Esophagus (tissue), 2 donors: ENCODE measurements at regions not wholly inside any gene's neighbourhood (a gene's known extent, or its start where the extent isn't known, plus 50 kb on each side); places are given as distances from the start of the nearest gene placed in this dataset.

ENCODE experiments used
- H3K27ac ChIP-seq, 2 donors: one replicate each; pipeline ENCODE4 v1.5.1; 2013; ENCODE audit warnings: low read depth in 2 of 2, mild to moderate bottlenecking in 2 of 2, inconsistent platforms in 1 of 2, low read length in 1 of 2, moderate library complexity in 1 of 2
- H3K27me3 ChIP-seq, 2 donors: one replicate each; pipeline ENCODE4 v1.6.1; 2013; ENCODE audit warnings: low read length in 2 of 2, control low read depth in 1 of 2, mild to moderate bottlenecking in 1 of 2; ENCODE audit not compliant: insufficient read depth in 2 of 2, control insufficient read depth in 1 of 2
- H3K36me3 ChIP-seq, 2 donors: one replicate each; pipeline ENCODE4 v1.6.1; 2013; ENCODE audit warnings: low read length in 1 of 2; ENCODE audit not compliant: control insufficient read depth in 2 of 2, insufficient read depth in 2 of 2
- H3K4me1 ChIP-seq, 2 donors: one replicate each; pipeline ENCODE4 v1.6.1; 2013; ENCODE audit warnings: low read length in 1 of 2; ENCODE audit not compliant: control insufficient read depth in 2 of 2, insufficient read depth in 2 of 2
- H3K4me3 ChIP-seq, 2 donors: one replicate each; pipeline ENCODE4 v1.5.1; 2013; ENCODE audit warnings: low read length in 2 of 2, mild to moderate bottlenecking in 2 of 2, low read depth in 1 of 2, moderate library complexity in 1 of 2
- H3K9me3 ChIP-seq, 2 donors: one replicate each; pipeline ENCODE4 v1.6.1; 2013; ENCODE audit warnings: mild to moderate bottlenecking in 2 of 2, low read depth in 1 of 2, low read length in 1 of 2, moderate library complexity in 1 of 2; ENCODE audit not compliant: control insufficient read depth in 2 of 2, insufficient read depth in 1 of 2
- WGBS, 2 donors: extraction: QIAGEN DNeasy Blood & Tissue Kit; methylation state at CpG; one replicate each; pipeline ENCODE4 v1.1.7; 2013; 5-methylcytosine and 5-hydroxymethylcytosine counted together
- donor health status: healthy with polysubstance abuse.
- donor health status: Bipolar disorder and iron deficiency.

DNA sequence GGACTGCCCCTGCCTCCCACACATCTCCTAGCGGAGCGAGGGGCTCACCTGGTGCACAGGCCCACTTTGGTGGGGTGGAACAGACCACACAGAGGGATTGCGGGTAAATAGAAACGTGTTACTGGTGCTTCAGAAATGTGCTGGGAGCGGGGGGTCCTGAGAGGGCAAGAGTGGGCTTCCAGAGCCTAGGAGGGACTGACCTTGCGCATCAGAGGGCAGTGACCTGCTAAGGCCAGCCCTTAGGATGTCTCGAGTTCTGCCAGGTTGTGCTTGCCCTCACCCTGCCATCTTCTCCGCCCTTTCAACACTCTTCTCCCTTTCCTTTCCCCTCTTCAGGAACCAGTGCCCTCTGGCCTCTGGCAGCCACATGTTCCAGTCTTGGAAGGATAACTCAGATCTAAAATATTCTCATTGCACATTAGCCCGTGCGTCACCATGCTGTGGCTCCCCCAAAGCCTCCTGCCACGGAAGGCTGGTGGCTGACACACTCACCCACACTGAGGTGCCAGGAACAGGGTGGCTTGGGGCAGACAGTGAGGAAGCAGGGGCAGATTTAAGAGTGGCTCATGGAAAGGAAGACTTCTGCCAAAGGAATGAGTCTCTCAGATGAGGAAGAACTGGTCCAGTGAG, 89.6 kb downstream of the MCFD2 start:
- no peaks in the 10 kb centered on the region for H3K36me3 ChIP-seq
- H3K4me3 ChIP-seq: no peak overlapping the region
- H3K27me3 ChIP-seq: no peaks in the 10 kb centered on the region
- WGBS, 2 donors: 89 to 93% methylated on average over 11 of the region's 11 CpGs
- H3K4me1 ChIP-seq: peaks cover 0 to 4% of the 10 kb centered on the region in 2 donors
- no peaks in the 10 kb centered on the region for H3K9me3 ChIP-seq
- H3K27ac ChIP-seq: no peak overlapping the region

DNA sequence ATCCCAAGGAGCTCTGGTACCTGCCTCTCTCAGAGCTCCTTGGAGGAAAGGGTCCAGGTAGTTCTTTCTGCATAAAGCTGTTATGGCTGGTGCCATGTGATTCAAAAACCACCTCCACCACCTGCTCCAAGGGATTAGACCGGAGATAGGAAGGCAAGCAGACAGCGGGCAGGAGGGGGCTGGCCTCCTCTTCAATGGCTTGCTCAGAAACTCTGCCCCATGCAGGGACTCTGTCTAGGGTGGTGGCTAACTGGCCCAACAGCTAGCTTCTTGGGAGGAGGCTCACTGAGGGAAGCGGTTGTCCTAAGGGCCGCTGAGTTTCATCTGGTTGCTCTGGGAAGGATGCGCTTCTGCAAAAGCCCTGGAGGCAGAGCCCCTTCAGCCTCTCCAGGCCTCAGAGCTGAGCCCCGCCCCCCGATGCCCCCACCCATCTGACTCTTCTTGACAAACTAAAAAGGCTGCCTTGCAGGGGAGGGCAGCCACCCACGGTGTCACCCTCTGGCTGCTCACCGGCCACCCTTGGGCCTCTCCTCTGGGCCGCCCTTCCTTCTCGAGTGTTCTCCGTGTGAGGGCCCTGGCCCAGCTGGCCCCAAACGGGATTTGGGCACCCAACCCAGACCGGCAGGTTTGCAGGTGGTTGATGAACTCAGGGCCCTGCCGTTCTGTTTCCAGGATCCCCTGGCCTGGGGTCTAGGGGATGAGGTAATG, 90.2 kb downstream of the MCFD2 start:
- Histone ChIP-seq H3K27ac (no peak overlapping the region), H3K4me1 (peaks cover 0 to 4% of the 10 kb centered on the region in 2 donors), H3K4me3 (no peak overlapping the region), H3K36me3 (no peaks in the 10 kb centered on the region), H3K9me3 (no peaks in the 10 kb centered on the region), H3K27me3 (no peaks in the 10 kb centered on the region)
- WGBS, 2 donors: 92% methylated on average over 15 of the region's 15 CpGs

GRCh38 chr2:46824611-46825010, 91.0 kb downstream of the MCFD2 start:
- WGBS, 2 donors: 77 to 82% methylated on average over 3 of the region's 3 CpGs
- H3K4me1 ChIP-seq: peaks cover 0 to 4% of the 10 kb centered on the region in 2 donors
- H3K27me3 ChIP-seq: no peaks in the 10 kb centered on the region
- H3K36me3 ChIP-seq: no peaks in the 10 kb centered on the region
- H3K27ac ChIP-seq: no peak overlapping the region
- H3K4me3 ChIP-seq: no peak overlapping the region
- H3K9me3 ChIP-seq: no peaks in the 10 kb centered on the region

GRCh38 chr2:46821600-46821999, 94.0 kb downstream of the MCFD2 start:
- H3K36me3 ChIP-seq: no peaks in the 10 kb centered on the region
- H3K9me3 ChIP-seq: no peaks in the 10 kb centered on the region
- 88 to 92% methylated on average over 2 of the region's 2 CpGs for WGBS, 2 donors
- H3K4me1 ChIP-seq: peaks cover 4% of the 10 kb centered on the region in 2 donors
- no peak overlapping the region for H3K27ac ChIP-seq
- H3K4me3 ChIP-seq: no peak overlapping the region
- H3K27me3 ChIP-seq: no peaks in the 10 kb centered on the region

GRCh38 chr2:46818819-46819218, 96.8 kb downstream of the MCFD2 start:
- 73 to 77% methylated on average over 2 of the region's 2 CpGs for WGBS, 2 donors
- peak overlapping the region; percentile 18 to 48 for H3K27ac ChIP-seq

GRCh38 chr2:46818141-46818621, 97.4 kb downstream of the MCFD2 start:
- H3K27ac ChIP-seq: peak overlapping the region; percentile 18 to 48
- H3K9me3 ChIP-seq: no peaks in the 10 kb centered on the region
- H3K36me3 ChIP-seq: no peaks in the 10 kb centered on the region
- 55 to 68% methylated on average over 6 of the region's 6 CpGs for WGBS, 2 donors
- H3K4me3 ChIP-seq: no peak overlapping the region
- H3K27me3 ChIP-seq: no peaks in the 10 kb centered on the region
- H3K4me1 ChIP-seq: peaks cover 4 to 6% of the 10 kb centered on the region in 2 donors

More at GRCh38 chr2:46818819-46819218, 96.8 kb downstream of the MCFD2 start:
- Histone ChIP-seq H3K4me1 (peaks cover 4 to 6% of the 10 kb centered on the region in 2 donors), H3K27me3 (no peaks in the 10 kb centered on the region), H3K36me3 (no peaks in the 10 kb centered on the region), H3K4me3 (no peak overlapping the region), H3K9me3 (no peaks in the 10 kb centered on the region)

- WGBS, 2 donors: 88 to 92% methylated on average over 11 of the region's 11 CpGs
- Histone ChIP-seq H3K9me3 (no peaks in the 10 kb centered on the region), H3K27me3 (no peaks in the 10 kb centered on the region), H3K27ac (peak overlapping the region in 1 of 2 donors; percentile 33), H3K36me3 (no peaks in the 10 kb centered on the region), H3K4me3 (no peak overlapping the region), H3K4me1 (peaks cover 6 to 10% of the 10 kb centered on the region in 2 donors)
Measured at GRCh38 chr2:46816846-46817726, 98.5 kb downstream of the MCFD2 start.

GRCh38 chr2:46816151-46816845, 99.3 kb downstream of the MCFD2 start:
- Histone ChIP-seq H3K27me3 (no peaks in the 10 kb centered on the region), H3K9me3 (no peaks in the 10 kb centered on the region)

More at GRCh38 chr2:46816151-46816845, 99.3 kb downstream of the MCFD2 start:
- no peak overlapping the region for H3K27ac ChIP-seq
- no peaks in the 10 kb centered on the region for H3K36me3 ChIP-seq
- H3K4me3 ChIP-seq: no peak overlapping the region
- peaks cover 6 to 10% of the 10 kb centered on the region in 2 donors for H3K4me1 ChIP-seq
- 93% methylated on average over 11 of the region's 11 CpGs for WGBS, 2 donors
